CD14-positive monocyte (primary cell): ENCODE measurements at regions not wholly inside any gene's neighbourhood (a gene's known extent, or its start where the extent isn't known, plus 50 kb on each side); places are given as distances from the start of the nearest gene placed in this dataset.

Experiments
- DNase-seq, 3 donors: peaks; one replicate each; pipeline ENCODE4 v3.0.0-alpha.2; 2011 to 2022
- H2AFZ ChIP-seq: 2 replicates; pipeline ENCODE4 v1.6.0; 2012; ENCODE audit warnings: mild to moderate bottlenecking, low read depth, low read length, inconsistent platforms; ENCODE audit not compliant: insufficient read depth, poor library complexity, severe bottlenecking
- H3K27ac ChIP-seq, 2 donors: 1 replicate in 1 of 2; 2 replicates in 1 of 2; pipeline ENCODE4 v1.5.1; 2012 to 2013; ENCODE audit warnings: low read length in 2 of 2, control low read depth in 1 of 2, inconsistent platforms in 1 of 2, low read depth in 1 of 2, mild to moderate bottlenecking in 1 of 2
- H3K27me3 ChIP-seq, 2 donors: one replicate each; pipeline versions ENCODE4 v1.6.0 to v1.6.1; 2011 to 2013; ENCODE audit warnings: low read length in 2 of 2; ENCODE audit not compliant: control insufficient read depth in 2 of 2, insufficient read depth in 2 of 2
- H3K36me3 ChIP-seq, 2 donors: replicated peaks in 1 of 2; 1 replicate in 1 of 2; 2 replicates in 1 of 2; pipeline versions ENCODE4 v1.5.1 to v1.6.1; 2012 to 2013; ENCODE audit warnings: low read length in 2 of 2, control low read depth in 1 of 2, inconsistent platforms in 1 of 2, mild to moderate bottlenecking in 1 of 2; ENCODE audit not compliant: insufficient read depth in 2 of 2, control insufficient read depth in 1 of 2
- H3K4me1 ChIP-seq, 2 donors: 1 replicate in 1 of 2; 2 replicates in 1 of 2; pipeline versions ENCODE4 v1.5.1 to v1.6.1; 2012 to 2013; ENCODE audit warnings: low read length in 2 of 2, control low read depth in 1 of 2, inconsistent platforms in 1 of 2, mild to moderate bottlenecking in 1 of 2, moderate library complexity in 1 of 2; ENCODE audit not compliant: insufficient read depth in 2 of 2, control insufficient read depth in 1 of 2
- H3K4me2 ChIP-seq: replicated peaks from 2 replicates; pipeline ENCODE3; 2012; ENCODE audit warnings: low read length, moderate library complexity, mild to moderate bottlenecking; ENCODE audit not compliant: poor library complexity, severe bottlenecking; ENCODE audit errors: extremely low read depth
- H3K4me3 ChIP-seq, 3 experiments: fragments of 200-600 bp in 1 of 3; sonication (generic) in 1 of 3; replicated peaks in 1 of 3; 1 replicate in 2 of 3; 2 replicates in 1 of 3; pipeline ENCODE4 v1.5.1; 2011 to 2013; ENCODE audit warnings: low read length in 3 of 3, mild to moderate bottlenecking in 3 of 3, control low read depth in 2 of 3, low read depth in 2 of 3, inconsistent platforms in 1 of 3, moderate library complexity in 1 of 3
- H3K79me2 ChIP-seq: 2 replicates; pipeline ENCODE4 v1.6.0; 2012; ENCODE audit warnings: mild to moderate bottlenecking, control low read depth, inconsistent platforms, low read length, moderate library complexity; ENCODE audit not compliant: insufficient read depth
- H3K9ac ChIP-seq: 2 replicates; pipeline ENCODE4 v1.6.0; 2017; ENCODE audit warnings: low read length, mild to moderate bottlenecking; ENCODE audit not compliant: insufficient read depth, poor library complexity, severe bottlenecking
- H3K9me3 ChIP-seq, 2 donors: replicated peaks in 1 of 2; 1 replicate in 1 of 2; 2 replicates in 1 of 2; pipeline versions ENCODE4 v1.5.1 to v1.6.1; 2012 to 2013; ENCODE audit warnings: low read length in 2 of 2, control low read depth in 1 of 2; ENCODE audit not compliant: control insufficient read depth in 1 of 2, insufficient read depth in 1 of 2
- H4K20me1 ChIP-seq: 2 replicates; pipeline ENCODE4 v1.6.0; 2012; ENCODE audit warnings: mild to moderate bottlenecking, low read length, control low read depth, moderate library complexity; ENCODE audit not compliant: insufficient read depth
- H3K27ac Mint-ChIP-seq, 7 donors: one replicate each; pipeline ENCODE4 v1.8.0; 2020; ENCODE audit warnings: mild to moderate bottlenecking in 7 of 7, mixed read lengths in 7 of 7, moderate library complexity in 6 of 7, inconsistent platforms in 2 of 7
- H3K27me3 Mint-ChIP-seq, 3 donors: one replicate each; pipeline ENCODE4 v1.8.0; 2021 to 2022; ENCODE audit warnings: low read depth in 3 of 3, mild to moderate bottlenecking in 3 of 3, mixed read lengths in 3 of 3, moderate library complexity in 3 of 3, inconsistent platforms in 1 of 3
- H3K36me3 Mint-ChIP-seq, 2 donors: one replicate each; pipeline ENCODE4 v1.8.0; 2020; ENCODE audit warnings: mixed read lengths in 2 of 2, inconsistent platforms in 1 of 2, mild to moderate bottlenecking in 1 of 2
- H3K4me1 Mint-ChIP-seq: one replicate; pipeline ENCODE4 v1.8.0; 2020; ENCODE audit warnings: mild to moderate bottlenecking, mixed read lengths
- H3K4me3 Mint-ChIP-seq, 2 donors: one replicate each; pipeline ENCODE4 v1.8.0; 2020; ENCODE audit warnings: mild to moderate bottlenecking in 2 of 2, mixed read lengths in 2 of 2, moderate library complexity in 1 of 2
- H3K9me3 Mint-ChIP-seq, 7 donors: one replicate each; pipeline ENCODE4 v1.8.0; 2020 to 2022; ENCODE audit warnings: mixed read lengths in 7 of 7, mild to moderate bottlenecking in 6 of 7, moderate library complexity in 6 of 7, inconsistent platforms in 2 of 7
- CTCF ChIP-seq: fragments of 200-600 bp; IDR thresholded peaks from one replicate; pipeline ENCODE4 v1.8.0; 2022; ENCODE audit warnings: antibody characterized with exemption, mild to moderate bottlenecking
- WGBS: methylation state at CpG from one replicate; pipeline ENCODE4 v1.1.5; 2013; ENCODE audit warnings: missing lambda C conversion rate; ENCODE audit not compliant: insufficient coverage; 5-methylcytosine and 5-hydroxymethylcytosine counted together
- intact Hi-C, 2 donors: fragments of 100-400 bp; cut with micrococcal nuclease; formaldehyde crosslinking; loops; one replicate each; pipeline versions ENCODE4 v1.15.0 to v1.15.1; 2023

- no peaks in the 10 kb centered on the region for H3K79me2 ChIP-seq
- no CpG with 5 or more reads among the region's 3 CpGs for WGBS
- Mint-ChIP-seq H3K27me3 (no peaks in the 10 kb centered on the region), H3K4me3 (no peak overlapping the region), H3K4me1 (no peaks in the 10 kb centered on the region), H3K27ac (no peak overlapping the region), H3K9me3 (peaks cover 6 to 20% (median 13%) of the 10 kb centered on the region in 7 donors), H3K36me3 (no peaks in the 10 kb centered on the region)
- no peak for TF ChIP-seq CTCF
- no peak overlapping the region for H3K9ac ChIP-seq
- no peak overlapping the region for H3K4me2 ChIP-seq
- no peak for DNase-seq
- peaks cover 0 to 22% of the 10 kb centered on the region in 2 donors for H3K9me3 ChIP-seq
- no peak overlapping the region for H3K27ac ChIP-seq
- H4K20me1 ChIP-seq, result no peaks in the 10 kb centered on the region
- no peak overlapping the region for H3K4me3 ChIP-seq
- H2AFZ ChIP-seq, result no peak overlapping the region
- no peaks in the 10 kb centered on the region for H3K36me3 ChIP-seq
- no peaks in the 10 kb centered on the region for H3K4me1 ChIP-seq
- intact Hi-C loops, result no loop called here
- H3K27me3 ChIP-seq, result no peaks in the 10 kb centered on the region
Measured at GRCh38 chr9:81335879-81336421, 353.4 kb downstream of the TLE1 start.

- intact Hi-C loops, result no loop called here
- Mint-ChIP-seq H3K4me1 (no peaks in the 10 kb centered on the region), H3K27me3 (peaks cover 0 to 2% (median 1%) of the 10 kb centered on the region in 3 donors), H3K9me3 (peaks cover 3 to 31% (median 22%) of the 10 kb centered on the region in 7 donors), H3K4me3 (no peak overlapping the region), H3K36me3 (no peaks in the 10 kb centered on the region), H3K27ac (no peak overlapping the region)
- Histone ChIP-seq H3K4me2 (no peak overlapping the region), H3K9me3 (peaks cover 11 to 32% of the 10 kb centered on the region in 2 donors), H3K79me2 (no peaks in the 10 kb centered on the region), H3K27me3 (no peaks in the 10 kb centered on the region), H3K4me1 (no peaks in the 10 kb centered on the region), H3K4me3 (no peak overlapping the region), H3K27ac (no peak overlapping the region), H2AFZ (no peak overlapping the region), H3K9ac (no peak overlapping the region), H4K20me1 (no peaks in the 10 kb centered on the region), H3K36me3 (no peaks in the 10 kb centered on the region)
- DNase-seq, result no peak
- no peak for TF ChIP-seq CTCF
- no CpG with 5 or more reads among the region's 3 CpGs for WGBS
Measured at GRCh38 chr9:81321551-81321950, 367.8 kb downstream of the TLE1 start.
